Adipocyte (in vitro differentiated cells): ENCODE measurements at regions not wholly inside any gene's neighbourhood (a gene's known extent, or its start where the extent isn't known, plus 50 kb on each side); places are given as distances from the start of the nearest gene placed in this dataset.

Source experiments
- DNase-seq: peaks from one replicate; pipeline ENCODE4 v3.0.0-alpha.2; 2015; ENCODE audit warnings: low read depth
- H3K27me3 ChIP-seq: replicated peaks from 2 replicates; pipeline ENCODE4 v1.7.0; 2013; ENCODE audit warnings: mild to moderate bottlenecking, low read length, moderate library complexity; ENCODE audit not compliant: control insufficient read depth, insufficient read depth
- H3K36me3 ChIP-seq: 2 replicates; pipeline ENCODE4 v1.7.0; 2013; ENCODE audit warnings: low read length, mild to moderate bottlenecking, moderate library complexity; ENCODE audit not compliant: control insufficient read depth, insufficient read depth, severe bottlenecking
- H3K4me1 ChIP-seq: 2 replicates; pipeline ENCODE4 v1.7.0; 2013; ENCODE audit warnings: mild to moderate bottlenecking, low read length, moderate library complexity; ENCODE audit not compliant: control insufficient read depth, insufficient read depth
- H3K4me3 ChIP-seq: 2 replicates; pipeline ENCODE4 v1.7.0; 2013; ENCODE audit warnings: mild to moderate bottlenecking, low read length, moderate library complexity
- H3K9ac ChIP-seq: 2 replicates; pipeline ENCODE4 v1.7.0; 2013; ENCODE audit warnings: mild to moderate bottlenecking, low read length, moderate library complexity
- H3K9me3 ChIP-seq: 2 replicates; pipeline ENCODE4 v1.7.0; 2013; ENCODE audit warnings: mild to moderate bottlenecking, low read length, moderate library complexity; ENCODE audit not compliant: control insufficient read depth

DNA sequence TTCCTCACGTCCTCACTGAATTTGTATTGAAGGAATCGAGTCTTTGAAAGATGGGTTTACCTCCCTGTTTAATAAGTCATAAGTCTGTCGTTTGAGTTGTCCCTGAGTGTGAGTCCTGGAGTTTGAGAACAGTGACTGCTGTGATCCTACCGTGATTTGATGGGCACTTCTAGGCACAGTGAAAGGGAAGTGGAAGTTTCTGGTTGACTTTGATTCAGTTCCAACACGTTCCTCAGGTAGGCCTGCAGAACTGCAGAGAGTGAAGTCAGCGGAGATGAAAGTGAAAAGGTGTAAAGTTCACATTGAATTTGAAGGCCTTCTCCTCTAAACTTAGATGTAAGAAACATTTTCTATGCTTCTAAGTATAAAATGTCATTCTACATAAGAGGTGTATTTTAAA is 52.9 kb upstream of the ACKR3 start:
- Histone ChIP-seq H3K9me3 (no peaks in the 10 kb centered on the region), H3K36me3 (no peaks in the 10 kb centered on the region), H3K9ac (no peak overlapping the region), H3K27me3 (peaks cover 15% of the 10 kb centered on the region), H3K4me1 (peaks cover 18% of the 10 kb centered on the region), H3K4me3 (no peak overlapping the region)
- DNase-seq: no peak

DNA sequence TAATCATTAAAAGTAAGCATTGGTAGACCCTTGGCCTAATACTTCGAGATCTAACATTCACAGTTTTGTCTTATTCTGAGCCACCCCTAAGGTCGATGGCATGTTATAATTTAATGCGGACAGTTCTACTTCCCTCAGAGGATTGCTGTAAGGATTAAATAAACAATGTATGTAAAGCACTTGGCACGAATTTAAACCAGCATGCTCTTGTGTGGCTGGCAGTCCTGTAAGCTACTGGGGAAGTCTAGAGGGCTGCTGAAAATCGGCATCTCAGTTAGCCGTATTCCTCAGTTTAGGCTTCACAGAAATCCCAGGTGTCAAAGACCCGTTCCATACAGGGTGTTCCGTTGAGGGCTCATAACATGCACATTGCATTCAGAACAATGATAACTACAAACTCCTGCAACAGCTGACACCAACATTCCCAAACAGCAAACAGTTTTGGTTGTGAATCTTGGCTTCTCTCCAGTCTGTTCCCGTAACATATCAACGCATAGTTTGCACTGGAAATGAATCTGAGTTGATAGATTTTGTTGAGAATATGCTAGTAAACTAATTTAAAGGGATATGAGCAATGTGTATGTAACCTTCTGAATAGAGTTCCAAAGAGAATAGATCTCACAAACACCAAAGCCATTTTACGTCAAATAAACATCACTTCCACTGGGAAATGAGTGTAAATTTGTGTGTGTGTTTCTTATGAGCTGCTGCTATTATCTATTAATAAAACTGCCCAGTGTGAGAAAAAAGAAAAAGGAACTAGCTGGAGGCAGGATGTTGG is 52.2 kb upstream of the ACKR3 start:
- no peak overlapping the region for H3K9ac ChIP-seq
- no peak overlapping the region for H3K4me3 ChIP-seq
- DNase-seq: no peak
- H3K27me3 ChIP-seq: peaks cover 19% of the 10 kb centered on the region
- H3K36me3 ChIP-seq: no peaks in the 10 kb centered on the region
- peaks cover 16% of the 10 kb centered on the region for H3K4me1 ChIP-seq
- no peaks in the 10 kb centered on the region for H3K9me3 ChIP-seq
